ENCODE measurements at regions not wholly inside any gene's neighbourhood (a gene's known extent, or its start where the extent isn't known, plus 50 kb on each side); places are given as distances from the start of the nearest gene placed in this dataset.

DNA sequence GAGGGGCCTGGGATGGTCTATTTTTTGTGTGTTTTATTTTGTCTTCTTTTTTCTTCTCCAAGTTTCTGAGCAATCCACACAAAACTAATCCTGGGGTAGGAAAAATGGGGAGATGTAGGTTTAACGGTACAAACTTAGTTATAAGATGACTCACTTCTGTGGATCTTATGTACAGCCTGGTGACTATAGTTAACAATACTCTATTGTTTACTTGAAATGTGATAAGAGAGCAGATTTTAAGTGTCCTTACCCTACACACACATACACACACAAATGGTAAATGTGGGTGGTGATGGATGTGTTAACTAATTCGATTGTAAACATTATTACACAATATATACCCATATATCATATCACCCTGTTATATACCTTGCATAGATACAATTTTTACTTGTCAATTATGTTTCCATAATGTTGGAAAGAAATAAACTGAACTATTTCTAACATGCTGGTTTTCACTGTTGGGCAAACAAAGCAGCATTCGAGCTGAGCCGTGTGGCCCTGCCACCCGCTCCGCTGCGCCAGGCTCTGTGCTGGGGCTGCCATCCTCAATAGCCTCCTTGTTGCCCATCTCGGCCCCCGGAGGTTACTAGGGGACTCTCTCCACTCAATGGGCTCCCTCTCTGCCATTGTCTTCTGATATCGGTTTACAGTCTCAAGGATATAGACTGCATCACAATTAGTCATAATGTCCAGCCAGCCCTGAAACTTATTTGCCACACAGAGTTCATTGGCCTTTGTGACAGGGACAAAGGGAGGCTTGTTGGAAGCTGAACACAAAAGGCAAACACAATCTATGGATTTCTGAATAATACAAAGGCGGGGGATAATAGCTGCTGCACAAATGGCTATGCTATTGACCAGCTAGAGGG lies 380.3 kb upstream of the MAF start:
- TF ChIP-seq CTCF (IDR thresholded peaks at IDR 0.05) = no peak
- TF ChIP-seq POLR2A (IDR thresholded peaks at IDR 0.05) = no peak

All from right lobe of liver (tissue), 4 donors.